HL-60 (cell line): ENCODE measurements at regions not wholly inside any gene's neighbourhood (a gene's known extent, or its start where the extent isn't known, plus 50 kb on each side); places are given as distances from the start of the nearest gene placed in this dataset.

Experiments used
- GABPA ChIP-seq: IDR thresholded peaks from 2 replicates; pipeline ENCODE4 v1.6.1; 2012; ENCODE audit warnings: low read depth
- POLR2AphosphoS5 ChIP-seq: IDR thresholded peaks from 2 replicates; pipeline ENCODE4 v1.6.1; 2012; ENCODE audit warnings: low read depth
- TF ChIP-seq, protein P1 (sequence below): IDR thresholded peaks from 2 replicates; pipeline ENCODE4 v1.6.1; 2012; ENCODE audit warnings: low read depth; ENCODE audit not compliant: insufficient replicate concordance
- TF ChIP-seq, protein P2 (sequence below): IDR thresholded peaks from one replicate; pipeline ENCODE4 v1.5.1; 2011; ENCODE audit warnings: low read length, control low read depth, inconsistent platforms; ENCODE audit not compliant: insufficient read depth

DNA sequence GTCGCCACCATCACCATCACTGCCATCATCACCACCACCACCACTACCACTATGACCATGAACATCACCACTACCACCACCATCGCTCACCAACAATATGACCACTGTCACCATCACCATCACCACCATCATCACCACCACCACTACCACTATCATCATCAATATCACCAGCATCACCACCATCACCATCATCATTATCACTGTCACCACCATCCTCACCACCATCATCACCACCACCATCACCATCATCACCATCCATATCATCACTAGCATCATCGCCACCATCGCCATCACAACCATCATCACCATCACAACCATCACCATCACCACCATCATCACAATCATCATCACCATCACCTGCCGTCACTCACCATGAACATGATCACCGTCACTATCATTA lies 184.6 kb downstream of the SHANK2 start:
- TF ChIP-seq, protein P1, sequence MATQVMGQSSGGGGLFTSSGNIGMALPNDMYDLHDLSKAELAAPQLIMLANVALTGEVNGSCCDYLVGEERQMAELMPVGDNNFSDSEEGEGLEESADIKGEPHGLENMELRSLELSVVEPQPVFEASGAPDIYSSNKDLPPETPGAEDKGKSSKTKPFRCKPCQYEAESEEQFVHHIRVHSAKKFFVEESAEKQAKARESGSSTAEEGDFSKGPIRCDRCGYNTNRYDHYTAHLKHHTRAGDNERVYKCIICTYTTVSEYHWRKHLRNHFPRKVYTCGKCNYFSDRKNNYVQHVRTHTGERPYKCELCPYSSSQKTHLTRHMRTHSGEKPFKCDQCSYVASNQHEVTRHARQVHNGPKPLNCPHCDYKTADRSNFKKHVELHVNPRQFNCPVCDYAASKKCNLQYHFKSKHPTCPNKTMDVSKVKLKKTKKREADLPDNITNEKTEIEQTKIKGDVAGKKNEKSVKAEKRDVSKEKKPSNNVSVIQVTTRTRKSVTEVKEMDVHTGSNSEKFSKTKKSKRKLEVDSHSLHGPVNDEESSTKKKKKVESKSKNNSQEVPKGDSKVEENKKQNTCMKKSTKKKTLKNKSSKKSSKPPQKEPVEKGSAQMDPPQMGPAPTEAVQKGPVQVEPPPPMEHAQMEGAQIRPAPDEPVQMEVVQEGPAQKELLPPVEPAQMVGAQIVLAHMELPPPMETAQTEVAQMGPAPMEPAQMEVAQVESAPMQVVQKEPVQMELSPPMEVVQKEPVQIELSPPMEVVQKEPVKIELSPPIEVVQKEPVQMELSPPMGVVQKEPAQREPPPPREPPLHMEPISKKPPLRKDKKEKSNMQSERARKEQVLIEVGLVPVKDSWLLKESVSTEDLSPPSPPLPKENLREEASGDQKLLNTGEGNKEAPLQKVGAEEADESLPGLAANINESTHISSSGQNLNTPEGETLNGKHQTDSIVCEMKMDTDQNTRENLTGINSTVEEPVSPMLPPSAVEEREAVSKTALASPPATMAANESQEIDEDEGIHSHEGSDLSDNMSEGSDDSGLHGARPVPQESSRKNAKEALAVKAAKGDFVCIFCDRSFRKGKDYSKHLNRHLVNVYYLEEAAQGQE: no peak
- TF ChIP-seq, protein P2, sequence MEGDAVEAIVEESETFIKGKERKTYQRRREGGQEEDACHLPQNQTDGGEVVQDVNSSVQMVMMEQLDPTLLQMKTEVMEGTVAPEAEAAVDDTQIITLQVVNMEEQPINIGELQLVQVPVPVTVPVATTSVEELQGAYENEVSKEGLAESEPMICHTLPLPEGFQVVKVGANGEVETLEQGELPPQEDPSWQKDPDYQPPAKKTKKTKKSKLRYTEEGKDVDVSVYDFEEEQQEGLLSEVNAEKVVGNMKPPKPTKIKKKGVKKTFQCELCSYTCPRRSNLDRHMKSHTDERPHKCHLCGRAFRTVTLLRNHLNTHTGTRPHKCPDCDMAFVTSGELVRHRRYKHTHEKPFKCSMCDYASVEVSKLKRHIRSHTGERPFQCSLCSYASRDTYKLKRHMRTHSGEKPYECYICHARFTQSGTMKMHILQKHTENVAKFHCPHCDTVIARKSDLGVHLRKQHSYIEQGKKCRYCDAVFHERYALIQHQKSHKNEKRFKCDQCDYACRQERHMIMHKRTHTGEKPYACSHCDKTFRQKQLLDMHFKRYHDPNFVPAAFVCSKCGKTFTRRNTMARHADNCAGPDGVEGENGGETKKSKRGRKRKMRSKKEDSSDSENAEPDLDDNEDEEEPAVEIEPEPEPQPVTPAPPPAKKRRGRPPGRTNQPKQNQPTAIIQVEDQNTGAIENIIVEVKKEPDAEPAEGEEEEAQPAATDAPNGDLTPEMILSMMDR: no peak
- TF ChIP-seq POLR2AphosphoS5: no peak
- no peak for TF ChIP-seq GABPA
